ENCODE measurements at regions not wholly inside any gene's neighbourhood (a gene's known extent, or its start where the extent isn't known, plus 50 kb on each side); places are given as distances from the start of the nearest gene placed in this dataset.
A peak's percentile ranks its signal among the peaks of the same experiment; 100 is the strongest.

- DNase-seq (ENCODE audit: low read depth): peak; percentile 6
Measured at GRCh38 chr22:47914481-47915097, 1152.1 kb downstream of the TBC1D22A start.

DNA sequence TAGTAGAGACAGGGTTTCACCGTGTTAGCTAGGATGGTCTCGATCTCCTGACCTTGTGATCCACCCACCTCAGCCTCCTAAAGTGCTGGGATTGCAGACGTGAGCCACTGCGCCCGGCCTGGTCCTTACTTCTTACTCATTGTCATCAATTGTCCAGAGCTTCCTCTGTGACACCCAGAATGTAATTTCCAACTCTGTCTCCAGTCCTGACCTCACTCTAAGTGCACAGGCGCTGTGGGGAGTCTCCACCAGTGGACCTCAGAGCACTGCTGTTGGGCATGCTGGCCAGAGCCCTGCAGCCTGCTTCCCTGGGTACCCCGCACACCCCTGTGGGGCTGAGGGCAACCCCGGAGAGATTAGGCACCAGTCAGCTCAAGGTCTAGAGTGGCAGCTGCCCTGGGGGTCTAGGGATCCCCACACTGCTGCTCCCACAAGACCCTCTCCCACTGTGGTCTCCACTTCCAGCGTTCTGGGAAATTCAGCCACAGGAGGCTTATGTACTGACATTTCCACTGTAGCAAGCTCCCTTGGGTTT is 1140.3 kb downstream of the TBC1D22A start:
- DNase-seq (ENCODE audit: low read depth): no peak
- TF ChIP-seq MAX (IDR thresholded peaks at IDR 0.05; ENCODE audit: low read depth, low read length): no peak
- TF ChIP-seq, protein P1, sequence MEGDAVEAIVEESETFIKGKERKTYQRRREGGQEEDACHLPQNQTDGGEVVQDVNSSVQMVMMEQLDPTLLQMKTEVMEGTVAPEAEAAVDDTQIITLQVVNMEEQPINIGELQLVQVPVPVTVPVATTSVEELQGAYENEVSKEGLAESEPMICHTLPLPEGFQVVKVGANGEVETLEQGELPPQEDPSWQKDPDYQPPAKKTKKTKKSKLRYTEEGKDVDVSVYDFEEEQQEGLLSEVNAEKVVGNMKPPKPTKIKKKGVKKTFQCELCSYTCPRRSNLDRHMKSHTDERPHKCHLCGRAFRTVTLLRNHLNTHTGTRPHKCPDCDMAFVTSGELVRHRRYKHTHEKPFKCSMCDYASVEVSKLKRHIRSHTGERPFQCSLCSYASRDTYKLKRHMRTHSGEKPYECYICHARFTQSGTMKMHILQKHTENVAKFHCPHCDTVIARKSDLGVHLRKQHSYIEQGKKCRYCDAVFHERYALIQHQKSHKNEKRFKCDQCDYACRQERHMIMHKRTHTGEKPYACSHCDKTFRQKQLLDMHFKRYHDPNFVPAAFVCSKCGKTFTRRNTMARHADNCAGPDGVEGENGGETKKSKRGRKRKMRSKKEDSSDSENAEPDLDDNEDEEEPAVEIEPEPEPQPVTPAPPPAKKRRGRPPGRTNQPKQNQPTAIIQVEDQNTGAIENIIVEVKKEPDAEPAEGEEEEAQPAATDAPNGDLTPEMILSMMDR (IDR thresholded peaks at IDR 0.05; ENCODE audit: low read depth, low read length): no peak
- no peak for TF ChIP-seq POLR2A (IDR thresholded peaks at IDR 0.05; ENCODE audit: extremely low read depth, insufficient read length)
- no peak for TF ChIP-seq MYC (IDR thresholded peaks at IDR 0.05; ENCODE audit: low read depth, low read length)
- no peak overlapping the region for H3K4me3 ChIP-seq (ENCODE audit: low read depth, low read length)

More at GRCh38 chr22:47914481-47915097, 1152.1 kb downstream of the TBC1D22A start:
- TF ChIP-seq, protein P1 (IDR thresholded peaks at IDR 0.05; ENCODE audit: low read depth, low read length): no peak
- no peak for TF ChIP-seq POLR2A (IDR thresholded peaks at IDR 0.05; ENCODE audit: extremely low read depth, insufficient read length)
- TF ChIP-seq MAX (IDR thresholded peaks at IDR 0.05; ENCODE audit: low read depth, low read length): no peak
- no peak for TF ChIP-seq MYC (IDR thresholded peaks at IDR 0.05; ENCODE audit: low read depth, low read length)
- H3K4me3 ChIP-seq (ENCODE audit: low read depth, low read length): no peak overlapping the region

DNA sequence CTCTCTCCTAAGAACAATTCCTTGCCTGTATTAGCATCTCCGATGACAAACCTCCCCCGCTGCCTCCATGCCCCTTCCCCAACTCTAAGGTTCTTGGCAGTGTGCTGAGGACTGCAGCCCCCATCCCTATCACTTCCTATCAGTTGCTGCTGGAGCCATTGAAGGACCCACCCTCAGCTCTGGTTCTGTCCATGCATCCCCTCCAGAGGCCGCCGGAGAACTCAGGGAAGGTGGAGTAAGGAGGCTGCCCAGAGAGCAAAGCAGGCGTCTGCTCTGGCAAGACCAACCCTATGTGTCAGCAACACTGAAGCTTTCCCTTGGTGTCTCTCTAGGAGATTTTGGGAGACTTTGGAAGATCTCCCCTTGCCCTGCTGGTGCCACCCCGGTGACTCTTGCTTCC is 1139.5 kb downstream of the TBC1D22A start:
- TF ChIP-seq MAX (IDR thresholded peaks at IDR 0.05; ENCODE audit: low read depth, low read length): no peak
- H3K4me3 ChIP-seq (ENCODE audit: low read depth, low read length): no peak overlapping the region
- no peak for DNase-seq (ENCODE audit: low read depth)

- H3K4me3 ChIP-seq (ENCODE audit: low read depth, low read length): no peak overlapping the region
- TF ChIP-seq POLR2A (IDR thresholded peaks at IDR 0.05; ENCODE audit: extremely low read depth, insufficient read length): no peak
- no peak for TF ChIP-seq MYC (IDR thresholded peaks at IDR 0.05; ENCODE audit: low read depth, low read length)
- TF ChIP-seq MAX (IDR thresholded peaks at IDR 0.05; ENCODE audit: low read depth, low read length): no peak
- TF ChIP-seq, protein P1 (IDR thresholded peaks at IDR 0.05; ENCODE audit: low read depth, low read length): no peak
- no peak for DNase-seq (ENCODE audit: low read depth)
Measured at GRCh38 chr22:47899894-47900293, 1137.4 kb downstream of the TBC1D22A start.

DNA sequence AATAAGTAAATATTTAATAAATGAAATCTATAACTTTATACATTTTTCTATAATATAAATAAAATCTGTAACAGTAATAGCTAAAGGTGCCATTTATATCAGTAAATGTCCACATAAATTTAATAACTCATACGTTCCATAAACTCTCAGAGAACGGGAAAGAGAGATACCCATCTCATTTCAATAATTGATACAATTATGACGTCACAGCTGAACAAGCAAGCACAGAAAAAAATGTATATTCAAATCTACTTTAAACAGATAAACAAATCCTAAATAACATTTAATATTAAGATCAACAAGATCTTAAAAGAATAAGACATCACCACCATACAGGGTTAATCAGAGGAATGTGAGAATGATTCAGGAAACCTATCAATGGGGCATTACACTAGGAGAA is 1136.5 kb downstream of the TBC1D22A start:
- no peak overlapping the region for H3K4me3 ChIP-seq (ENCODE audit: low read depth, low read length)
- DNase-seq (ENCODE audit: low read depth): no peak
- TF ChIP-seq MYC (IDR thresholded peaks at IDR 0.05; ENCODE audit: low read depth, low read length): no peak
- TF ChIP-seq, protein P1 (IDR thresholded peaks at IDR 0.05; ENCODE audit: low read depth, low read length): no peak
- TF ChIP-seq POLR2A (IDR thresholded peaks at IDR 0.05; ENCODE audit: extremely low read depth, insufficient read length): no peak
- no peak for TF ChIP-seq MAX (IDR thresholded peaks at IDR 0.05; ENCODE audit: low read depth, low read length)

DNA sequence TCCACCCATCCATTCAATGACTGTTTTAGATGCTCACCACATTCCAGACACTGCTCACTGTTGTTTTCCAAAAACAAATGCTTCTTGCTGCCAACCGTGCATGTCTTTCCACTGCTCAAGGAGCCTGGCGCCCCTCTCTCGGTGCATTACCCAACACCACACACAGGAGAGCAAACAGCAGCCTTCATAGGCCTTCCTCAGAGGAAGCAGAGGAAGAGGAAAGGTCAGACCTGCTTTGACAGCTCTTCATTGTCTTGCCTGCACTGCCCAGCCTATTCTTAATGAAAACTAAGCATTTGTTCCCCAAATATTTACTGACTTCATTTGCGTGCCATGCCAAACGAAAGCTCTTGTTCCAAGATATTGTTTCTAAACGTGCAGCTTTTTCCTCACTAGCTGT is 1129.2 kb downstream of the TBC1D22A start:
- H3K4me3 ChIP-seq (ENCODE audit: low read depth, low read length): no peak overlapping the region
- no peak for TF ChIP-seq POLR2A (IDR thresholded peaks at IDR 0.05; ENCODE audit: extremely low read depth, insufficient read length)
- TF ChIP-seq MYC (IDR thresholded peaks at IDR 0.05; ENCODE audit: low read depth, low read length): no peak
- TF ChIP-seq, protein P1 (IDR thresholded peaks at IDR 0.05; ENCODE audit: low read depth, low read length): no peak
- no peak for TF ChIP-seq MAX (IDR thresholded peaks at IDR 0.05; ENCODE audit: low read depth, low read length)
- DNase-seq (ENCODE audit: low read depth): no peak

All from NB4 (cell line).